ENCODE measurements at regions not wholly inside any gene's neighbourhood (a gene's known extent, or its start where the extent isn't known, plus 50 kb on each side); places are given as distances from the start of the nearest gene placed in this dataset.

GRCh38 chr7:118747473-118747872 lies 523.0 kb downstream of the ANKRD7 start:
- no peaks in the 10 kb centered on the region for H3K9me3 ChIP-seq (ENCODE audit: control insufficient read depth in 4 of 4, insufficient read depth in 3 of 4, low read length in 3 of 4)
- ATAC-seq (ENCODE audit: insufficient read depth, low FRiP score) (no peak), DNase-seq (no peak)
- H3K27me3 ChIP-seq (ENCODE audit: control insufficient read depth in 3 of 3, insufficient read depth in 3 of 3, low read length in 2 of 3), result no peaks in the 10 kb centered on the region
- H3K4me1 ChIP-seq (ENCODE audit: control insufficient read depth in 5 of 5, insufficient read depth in 5 of 5, low read length in 5 of 5), result peaks cover 0 to 10% (median 0%) of the 10 kb centered on the region in 5 donors
- no peak for TF ChIP-seq CTCF (IDR thresholded peaks at IDR 0.05; ENCODE audit: control extremely low read depth, extremely low read depth)
- H3K4me3 ChIP-seq, result no peak overlapping the region
- H3K9ac ChIP-seq (ENCODE audit: insufficient read depth in 1 of 2, low read length in 2 of 2), result no peak overlapping the region
- H3K27ac ChIP-seq (ENCODE audit: low read depth in 1 of 2, low read length in 1 of 2), result no peak overlapping the region
- H3K36me3 ChIP-seq (ENCODE audit: control insufficient read depth in 4 of 4, insufficient read depth in 4 of 4, low read length in 4 of 4), result no peaks in the 10 kb centered on the region

- DNase-seq (no peak), ATAC-seq (ENCODE audit: insufficient read depth, low FRiP score) (no peak)
- 91% methylated on average over 1 of the region's 1 CpG for WGBS, 2 donors
- H3K36me3 ChIP-seq (ENCODE audit: control insufficient read depth in 4 of 4, insufficient read depth in 4 of 4, low read length in 4 of 4), result no peaks in the 10 kb centered on the region
- no peak overlapping the region for H3K4me3 ChIP-seq
- TF ChIP-seq CTCF (IDR thresholded peaks at IDR 0.05; ENCODE audit: control extremely low read depth, extremely low read depth), result no peak
- H3K9ac ChIP-seq (ENCODE audit: insufficient read depth in 1 of 2, low read length in 2 of 2), result no peak overlapping the region
- H3K27me3 ChIP-seq (ENCODE audit: control insufficient read depth in 3 of 3, insufficient read depth in 3 of 3, low read length in 2 of 3), result no peaks in the 10 kb centered on the region
- no peak overlapping the region for H3K27ac ChIP-seq (ENCODE audit: low read depth in 1 of 2, low read length in 1 of 2)
- H3K9me3 ChIP-seq (ENCODE audit: control insufficient read depth in 4 of 4, insufficient read depth in 3 of 4, low read length in 3 of 4), result no peaks in the 10 kb centered on the region
- no peaks in the 10 kb centered on the region for H3K4me1 ChIP-seq (ENCODE audit: control insufficient read depth in 5 of 5, insufficient read depth in 5 of 5, low read length in 5 of 5)
These were observed 529.0 kb downstream of the ANKRD7 start for GRCh38 chr7:118753479-118753878.

GRCh38 chr7:118754608-118755007 lies 530.1 kb downstream of the ANKRD7 start:
- no peaks in the 10 kb centered on the region for H3K9me3 ChIP-seq (ENCODE audit: control insufficient read depth in 4 of 4, insufficient read depth in 3 of 4, low read length in 3 of 4)
- TF ChIP-seq CTCF (IDR thresholded peaks at IDR 0.05; ENCODE audit: control extremely low read depth, extremely low read depth), result no peak
- H3K4me3 ChIP-seq, result no peak overlapping the region
- no peaks in the 10 kb centered on the region for H3K36me3 ChIP-seq (ENCODE audit: control insufficient read depth in 4 of 4, insufficient read depth in 4 of 4, low read length in 4 of 4)
- 73 to 77% methylated on average over 3 of the region's 3 CpGs for WGBS, 2 donors
- no peak overlapping the region for H3K27ac ChIP-seq (ENCODE audit: low read depth in 1 of 2, low read length in 1 of 2)
- DNase-seq (no peak), ATAC-seq (ENCODE audit: insufficient read depth, low FRiP score) (no peak)
- H3K9ac ChIP-seq (ENCODE audit: insufficient read depth in 1 of 2, low read length in 2 of 2), result no peak overlapping the region
- no peaks in the 10 kb centered on the region for H3K4me1 ChIP-seq (ENCODE audit: control insufficient read depth in 5 of 5, insufficient read depth in 5 of 5, low read length in 5 of 5)
- H3K27me3 ChIP-seq (ENCODE audit: control insufficient read depth in 3 of 3, insufficient read depth in 3 of 3, low read length in 2 of 3), result no peaks in the 10 kb centered on the region

GRCh38 chr7:118755067-118755625 lies 530.6 kb downstream of the ANKRD7 start:
- Histone ChIP-seq H3K4me1 (ENCODE audit: control insufficient read depth in 5 of 5, insufficient read depth in 5 of 5, low read length in 5 of 5) (no peaks in the 10 kb centered on the region), H3K9me3 (ENCODE audit: control insufficient read depth in 4 of 4, insufficient read depth in 3 of 4, low read length in 3 of 4) (no peaks in the 10 kb centered on the region), H3K9ac (ENCODE audit: insufficient read depth in 1 of 2, low read length in 2 of 2) (no peak overlapping the region), H3K27me3 (ENCODE audit: control insufficient read depth in 3 of 3, insufficient read depth in 3 of 3, low read length in 2 of 3) (no peaks in the 10 kb centered on the region), H3K27ac (ENCODE audit: low read depth in 1 of 2, low read length in 1 of 2) (no peak overlapping the region), H3K36me3 (ENCODE audit: control insufficient read depth in 4 of 4, insufficient read depth in 4 of 4, low read length in 4 of 4) (no peaks in the 10 kb centered on the region), H3K4me3 (no peak overlapping the region)
- no peak for TF ChIP-seq CTCF (IDR thresholded peaks at IDR 0.05; ENCODE audit: control extremely low read depth, extremely low read depth)
- WGBS, 2 donors, result 74 to 77% methylated on average over 3 of the region's 3 CpGs
- ATAC-seq (ENCODE audit: insufficient read depth, low FRiP score) (no peak), DNase-seq (no peak)
